Astrocyte (in vitro differentiated cells and primary cell): ENCODE measurements at regions not wholly inside any gene's neighbourhood (a gene's known extent, or its start where the extent isn't known, plus 50 kb on each side); places are given as distances from the start of the nearest gene placed in this dataset.

Experiments used
- EZH2 ChIP-seq: IDR thresholded peaks from 2 replicates; pipeline ENCODE4 v1.6.1; 2012; ENCODE audit warnings: mild to moderate bottlenecking, low read length, inconsistent platforms; ENCODE audit not compliant: insufficient read depth
- TF ChIP-seq, protein P1 (sequence below): IDR thresholded peaks from 2 replicates; pipeline ENCODE4 v1.5.1; 2011; ENCODE audit warnings: low read depth, mild to moderate bottlenecking, inconsistent platforms, low read length, moderate library complexity; ENCODE audit not compliant: insufficient read depth

DNA sequence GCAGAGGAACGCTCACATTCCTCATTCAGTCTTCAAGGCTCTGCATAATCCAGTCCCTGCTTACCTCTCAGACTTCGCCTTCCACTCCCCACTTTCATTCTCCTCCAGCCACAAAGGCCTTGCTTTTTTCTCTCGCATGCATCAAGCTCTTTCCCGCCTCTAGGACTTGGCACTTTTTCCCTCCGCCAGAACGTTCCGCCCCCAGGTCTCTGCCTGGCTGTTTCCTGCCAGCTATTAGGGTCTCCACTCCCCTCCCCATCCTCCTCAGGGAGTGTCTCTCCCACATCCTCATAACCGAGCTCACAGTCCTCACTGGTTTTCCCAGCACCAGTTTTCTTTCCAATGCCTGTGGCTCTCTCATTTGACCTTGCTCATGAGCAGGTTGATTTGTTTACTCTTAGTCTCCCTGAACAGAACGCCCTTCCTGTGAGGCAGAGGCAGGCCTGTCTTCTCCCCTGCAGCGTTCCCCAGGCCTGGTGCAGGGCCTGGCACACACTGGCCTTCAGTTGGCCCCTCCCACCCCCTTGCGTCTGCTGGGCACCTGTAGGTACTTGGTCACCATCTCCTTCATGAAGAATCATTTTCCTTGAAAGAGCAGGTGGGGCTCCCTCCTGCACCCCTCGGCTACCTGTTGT, 75.2 kb downstream of the RTL6 start:
- TF ChIP-seq, protein P1, sequence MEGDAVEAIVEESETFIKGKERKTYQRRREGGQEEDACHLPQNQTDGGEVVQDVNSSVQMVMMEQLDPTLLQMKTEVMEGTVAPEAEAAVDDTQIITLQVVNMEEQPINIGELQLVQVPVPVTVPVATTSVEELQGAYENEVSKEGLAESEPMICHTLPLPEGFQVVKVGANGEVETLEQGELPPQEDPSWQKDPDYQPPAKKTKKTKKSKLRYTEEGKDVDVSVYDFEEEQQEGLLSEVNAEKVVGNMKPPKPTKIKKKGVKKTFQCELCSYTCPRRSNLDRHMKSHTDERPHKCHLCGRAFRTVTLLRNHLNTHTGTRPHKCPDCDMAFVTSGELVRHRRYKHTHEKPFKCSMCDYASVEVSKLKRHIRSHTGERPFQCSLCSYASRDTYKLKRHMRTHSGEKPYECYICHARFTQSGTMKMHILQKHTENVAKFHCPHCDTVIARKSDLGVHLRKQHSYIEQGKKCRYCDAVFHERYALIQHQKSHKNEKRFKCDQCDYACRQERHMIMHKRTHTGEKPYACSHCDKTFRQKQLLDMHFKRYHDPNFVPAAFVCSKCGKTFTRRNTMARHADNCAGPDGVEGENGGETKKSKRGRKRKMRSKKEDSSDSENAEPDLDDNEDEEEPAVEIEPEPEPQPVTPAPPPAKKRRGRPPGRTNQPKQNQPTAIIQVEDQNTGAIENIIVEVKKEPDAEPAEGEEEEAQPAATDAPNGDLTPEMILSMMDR = no peak
- no peak for TF ChIP-seq EZH2
